HEK293T (cell line): ENCODE measurements at regions not wholly inside any gene's neighbourhood (a gene's known extent, or its start where the extent isn't known, plus 50 kb on each side); places are given as distances from the start of the nearest gene placed in this dataset.
"Not testable (repeated sequence)": the region's sequence is repeated elsewhere in the genome, so short reads cannot be mapped to it uniquely, and the experiment has no call there.

Experiments
- CTCF ChIA-PET: fragments of 350-600 bp; formaldehyde crosslinking; extraction: SDS; loops from one replicate; lab custom pipeline; 2021; ENCODE audit warnings: antibody characterized with exemption, inconsistent platforms; lab: Yijun Ruan, JAX
- POLR2A ChIA-PET: fragments of 350-600 bp; formaldehyde crosslinking; extraction: SDS; loops from one replicate; lab custom pipeline; 2020; ENCODE audit warnings: antibody characterized with exemption, inconsistent platforms; lab: Yijun Ruan, JAX
- DNase-seq: peaks from one replicate; pipeline ENCODE4 v3.0.0; 2012; ENCODE audit warnings: mixed read lengths; ENCODE audit errors: extremely low spot score
- ARNT ChIP-seq: fragments of 450-650 bp; IDR thresholded peaks from 2 replicates; pipeline ENCODE4 v1.6.1; 2017; ENCODE audit warnings: mild to moderate bottlenecking
- BHLHE40 ChIP-seq: fragments of 450-650 bp; IDR thresholded peaks from 2 replicates; pipeline ENCODE4 v1.6.1; 2016; ENCODE audit warnings: mild to moderate bottlenecking, moderate library complexity, borderline replicate concordance
- CTBP1 ChIP-seq: fragments of 450-650 bp; IDR thresholded peaks from 2 replicates; pipeline ENCODE4 v1.6.1; 2016; ENCODE audit warnings: borderline replicate concordance
- ELF4 ChIP-seq: fragments of 450-650 bp; IDR thresholded peaks from 2 replicates; pipeline ENCODE4 v1.6.1; 2017; ENCODE audit warnings: antibody characterized with exemption
- FOXA1 ChIP-seq: fragments of 450-650 bp; IDR thresholded peaks from 2 replicates; pipeline ENCODE4 v1.6.1; 2016; ENCODE audit warnings: mild to moderate bottlenecking
- FOXK2 ChIP-seq: fragments of 450-650 bp; IDR thresholded peaks from 2 replicates; pipeline ENCODE4 v1.6.1; 2016; ENCODE audit warnings: mild to moderate bottlenecking
- FOXM1 ChIP-seq: fragments of 450-650 bp; IDR thresholded peaks from 2 replicates; pipeline ENCODE4 v1.6.1; 2017; ENCODE audit warnings: mild to moderate bottlenecking, borderline replicate concordance
- HDGF ChIP-seq: fragments of 450-650 bp; IDR thresholded peaks from 2 replicates; pipeline ENCODE4 v1.6.1; 2017; ENCODE audit warnings: antibody characterized with exemption, borderline replicate concordance
- L3MBTL2 ChIP-seq: fragments of 450-650 bp; conservative IDR thresholded peaks from 2 replicates; pipeline ENCODE4 v1.6.1; 2016; ENCODE audit warnings: mild to moderate bottlenecking
- LEF1 ChIP-seq: fragments of 450-650 bp; IDR thresholded peaks from 2 replicates; pipeline ENCODE4 v1.6.1; 2017; ENCODE audit warnings: mild to moderate bottlenecking, borderline replicate concordance
- NFRKB ChIP-seq: fragments of 450-650 bp; IDR thresholded peaks from 2 replicates; pipeline ENCODE4 v1.6.1; 2016; ENCODE audit warnings: mild to moderate bottlenecking, moderate library complexity
- PKNOX1 ChIP-seq: fragments of 450-650 bp; IDR thresholded peaks from 2 replicates; pipeline ENCODE4 v1.6.1; 2016
- SP1 ChIP-seq: fragments of 450-650 bp; IDR thresholded peaks from 2 replicates; pipeline ENCODE4 v1.6.1; 2017
- SUZ12 ChIP-seq: fragments of 450-650 bp; IDR thresholded peaks from 2 replicates; pipeline ENCODE4 v1.6.1; 2016; ENCODE audit warnings: mild to moderate bottlenecking
- TARDBP ChIP-seq: fragments of 450-650 bp; IDR thresholded peaks from 2 replicates; pipeline ENCODE4 v1.6.1; 2016
- ZNF384 ChIP-seq: fragments of 450-650 bp; IDR thresholded peaks from 2 replicates; pipeline ENCODE4 v1.6.1; 2016

- no peak for DNase-seq
- CTCF ChIA-PET, result no interaction called here
- TF ChIP-seq FOXA1, result no peak
- TF ChIP-seq SP1, result no peak
- no peak for TF ChIP-seq ELF4
- no peak for TF ChIP-seq BHLHE40
- TF ChIP-seq CTBP1, result no peak
- TF ChIP-seq PKNOX1, result no peak
- no peak for TF ChIP-seq L3MBTL2
- no peak for TF ChIP-seq ZNF384
- no peak for TF ChIP-seq FOXM1
- TF ChIP-seq FOXK2, result no peak
- TF ChIP-seq LEF1, result no peak
- no peak for TF ChIP-seq SUZ12
- TF ChIP-seq HDGF, result no peak
- TF ChIP-seq TARDBP, result no peak
- no peak for TF ChIP-seq ARNT
- no peak for TF ChIP-seq NFRKB
- POLR2A ChIA-PET, result no interaction called here
Measured at GRCh38 chr2:189318761-189319160, 122.5 kb upstream of the WDR75 start.

GRCh38 chr2:189319424-189319823 is 121.8 kb upstream of the WDR75 start:
- DNase-seq, POLR2A ChIA-PET, CTCF ChIA-PET: not testable (repeated sequence)

GRCh38 chr2:189327879-189328847 is 113.1 kb upstream of the WDR75 start:
- POLR2A ChIA-PET, result no interaction called here
- TF ChIP-seq FOXA1 (no peak), SP1 (no peak), ELF4 (no peak), TARDBP (no peak), FOXM1 (no peak), NFRKB (no peak), FOXK2 (no peak), L3MBTL2 (no peak), BHLHE40 (no peak), LEF1 (no peak), HDGF (no peak), ZNF384 (no peak), CTBP1 (no peak), PKNOX1 (no peak), SUZ12 (no peak), ARNT (no peak)
- CTCF ChIA-PET, result no interaction called here
- no peak for DNase-seq

- POLR2A ChIA-PET, result no interaction called here
- CTCF ChIA-PET, result no interaction called here
- DNase-seq, result no peak
- TF ChIP-seq LEF1, result no peak
- no peak for TF ChIP-seq BHLHE40
- no peak for TF ChIP-seq SUZ12
- no peak for TF ChIP-seq NFRKB
- TF ChIP-seq ELF4, result no peak
- TF ChIP-seq FOXA1, result no peak
- TF ChIP-seq PKNOX1, result no peak
- TF ChIP-seq FOXK2, result no peak
- TF ChIP-seq FOXM1, result no peak
- TF ChIP-seq L3MBTL2, result no peak
- no peak for TF ChIP-seq CTBP1
- TF ChIP-seq ZNF384, result no peak
- no peak for TF ChIP-seq HDGF
- TF ChIP-seq SP1, result no peak
- TF ChIP-seq ARNT, result no peak
- no peak for TF ChIP-seq TARDBP
Measured at GRCh38 chr2:189328848-189329245, 112.4 kb upstream of the WDR75 start.

- ChIA-PET POLR2A (no interaction called here), CTCF (no interaction called here)
- TF ChIP-seq ZNF384, result no peak
- DNase-seq, result no peak
Measured at GRCh38 chr2:189336276-189336975, 104.8 kb upstream of the WDR75 start.

GRCh38 chr2:189337656-189338055 is 103.6 kb upstream of the WDR75 start:
- ChIA-PET POLR2A (no interaction called here), CTCF (no interaction called here)
- TF ChIP-seq FOXA1, result no peak
- TF ChIP-seq L3MBTL2, result no peak
- TF ChIP-seq ZNF384, result no peak
- no peak for TF ChIP-seq TARDBP
- no peak for TF ChIP-seq LEF1
- TF ChIP-seq SUZ12, result no peak
- no peak for TF ChIP-seq SP1
- no peak for TF ChIP-seq FOXK2
- no peak for TF ChIP-seq FOXM1
- no peak for TF ChIP-seq HDGF
- TF ChIP-seq BHLHE40, result no peak
- no peak for TF ChIP-seq PKNOX1
- no peak for TF ChIP-seq ELF4
- DNase-seq, result no peak
